OCI-LY3 (cell line): ENCODE measurements at regions not wholly inside any gene's neighbourhood (a gene's known extent, or its start where the extent isn't known, plus 50 kb on each side); places are given as distances from the start of the nearest gene placed in this dataset.

Experiments
- CTCF ChIP-seq: fragments of 200-600, 300-600 bp; sonication (generic); IDR thresholded peaks from 2 replicates; pipeline ENCODE4 v1.5.1; 2014; ENCODE audit warnings: antibody characterized with exemption, low read length, low read depth
- EZH2phosphoT487 ChIP-seq: fragments of 200-600 bp; shearing (Covaris generic); IDR thresholded peaks from 2 replicates; pipeline ENCODE4 v1.6.1; 2018; ENCODE audit warnings: antibody characterized with exemption, mixed run types, low read depth

GRCh38 chr2:239626961-239627592 is 226.3 kb upstream of the HDAC4 start:
- no peak for TF ChIP-seq CTCF
- no peak for TF ChIP-seq EZH2phosphoT487
